ENCODE measurements at regions not wholly inside any gene's neighbourhood (a gene's known extent, or its start where the extent isn't known, plus 50 kb on each side); places are given as distances from the start of the nearest gene placed in this dataset.

GRCh38 chr7:25847336-25848070 is 304.5 kb upstream of the NFE2L3 start:
- Histone ChIP-seq H3K4me1 (peaks cover 4 to 14% (median 9%) of the 10 kb centered on the region in 10 experiments; a peak in 17 of 20 replicates), H3K9me3 (replicated peaks in 1 of 11) (no peaks in the 10 kb centered on the region), H3K4me2 (no peak overlapping the region), H3K27me3 (peaks cover 22 to 44% (median 34%) of the 10 kb centered on the region in 11 experiments), H3K27ac (no peak overlapping the region), H3K9ac (no peak overlapping the region), H3K36me3 (no peaks in the 10 kb centered on the region), H4K20me1 (peaks cover 0 to 9% (median 7%) of the 10 kb centered on the region in 11 experiments; a peak in 14 of 22 replicates), H3K4me3 (no peak overlapping the region)
- TF ChIP-seq Cebpa-rat (IDR thresholded peaks at IDR 0.05) = no peak

GRCh38 chr7:25849500-25850184 is 302.4 kb upstream of the NFE2L3 start:
- Histone ChIP-seq H3K27me3 (peaks cover 44 to 65% (median 55%) of the 10 kb centered on the region in 11 experiments), H3K4me1 (peaks cover 8 to 14% (median 13%) of the 10 kb centered on the region in 10 experiments; a peak in 16 of 20 replicates), H4K20me1 (peaks cover 0 to 29% (median 27%) of the 10 kb centered on the region in 11 experiments; a peak in 16 of 22 replicates), H3K4me2 (no peak overlapping the region), H3K9ac (no peak overlapping the region), H3K9me3 (replicated peaks in 1 of 11) (peaks cover 0 to 1% (median 0%) of the 10 kb centered on the region in 11 experiments; a peak in 2 of 22 replicates), H3K36me3 (no peaks in the 10 kb centered on the region), H3K27ac (no peak overlapping the region), H3K4me3 (no peak overlapping the region)
- no peak for TF ChIP-seq Cebpa-rat (IDR thresholded peaks at IDR 0.05)

- H3K27me3 ChIP-seq = peaks cover 49 to 71% (median 61%) of the 10 kb centered on the region in 11 experiments
- no peak overlapping the region for H3K4me2 ChIP-seq
- no peak for TF ChIP-seq Cebpa-rat (IDR thresholded peaks at IDR 0.05)
- H3K9ac ChIP-seq = no peak overlapping the region
- peaks cover 0 to 35% (median 27%) of the 10 kb centered on the region in 11 experiments; a peak in 16 of 22 replicates for H4K20me1 ChIP-seq
- peaks cover 4 to 7% (median 5%) of the 10 kb centered on the region in 11 experiments; a peak in 17 of 22 replicates for H3K9me3 ChIP-seq (replicated peaks in 1 of 11)
- no peak overlapping the region for H3K27ac ChIP-seq
- H3K4me3 ChIP-seq = no peak overlapping the region
- peaks cover 8 to 14% (median 13%) of the 10 kb centered on the region in 10 experiments; a peak in 16 of 20 replicates for H3K4me1 ChIP-seq
- H3K36me3 ChIP-seq = no peaks in the 10 kb centered on the region
Measured at GRCh38 chr7:25850216-25850615, 301.8 kb upstream of the NFE2L3 start.

- H3K4me2 ChIP-seq = no peak overlapping the region
- peaks cover 4 to 12% (median 8%) of the 10 kb centered on the region in 11 experiments; a peak in 17 of 22 replicates for H3K9me3 ChIP-seq (replicated peaks in 1 of 11)
- peaks cover 55 to 76% (median 66%) of the 10 kb centered on the region in 11 experiments for H3K27me3 ChIP-seq
- H3K4me3 ChIP-seq = no peak overlapping the region
- H3K9ac ChIP-seq = no peak overlapping the region
- H3K4me1 ChIP-seq = peaks cover 8 to 14% (median 13%) of the 10 kb centered on the region in 10 experiments; a peak in 16 of 20 replicates
- H3K36me3 ChIP-seq = no peaks in the 10 kb centered on the region
- no peak for TF ChIP-seq Cebpa-rat (IDR thresholded peaks at IDR 0.05)
- peaks cover 0 to 40% (median 27%) of the 10 kb centered on the region in 11 experiments; a peak in 16 of 22 replicates for H4K20me1 ChIP-seq
- H3K27ac ChIP-seq = no peak overlapping the region
Measured at GRCh38 chr7:25850735-25851134, 301.3 kb upstream of the NFE2L3 start.

- peak overlapping the region; percentile 55 to 96 (median 78) for H3K4me2 ChIP-seq
- peaks cover 9 to 20% (median 16%) of the 10 kb centered on the region in 11 experiments for H3K9me3 ChIP-seq (replicated peaks in 1 of 11)
- TF ChIP-seq Cebpa-rat (IDR thresholded peaks at IDR 0.05) = no peak
- H3K27me3 ChIP-seq = peaks cover 63 to 84% (median 75%) of the 10 kb centered on the region in 11 experiments
- H3K9ac ChIP-seq = peak overlapping the region in 2 of 11 experiments; percentile 46 to 47; a peak in 4 of 22 replicates
- peaks cover 0 to 48% (median 27%) of the 10 kb centered on the region in 11 experiments; a peak in 16 of 22 replicates for H4K20me1 ChIP-seq
- peaks cover 8 to 14% (median 13%) of the 10 kb centered on the region in 10 experiments; a peak in 16 of 20 replicates for H3K4me1 ChIP-seq
- H3K27ac ChIP-seq = no peak overlapping the region
- peak overlapping the region; percentile 21 to 66 (median 51); a peak in 17 of 20 replicates for H3K4me3 ChIP-seq
- no peaks in the 10 kb centered on the region for H3K36me3 ChIP-seq
Measured at GRCh38 chr7:25851332-25852210, 300.4 kb upstream of the NFE2L3 start.

GRCh38 chr7:25852211-25852938 is 299.6 kb upstream of the NFE2L3 start:
- peaks cover 71 to 90% (median 83%) of the 10 kb centered on the region in 11 experiments for H3K27me3 ChIP-seq
- peak overlapping the region; percentile 55 to 96 (median 78) for H3K4me2 ChIP-seq
- H3K9ac ChIP-seq = peak overlapping the region in 6 of 11 experiments; percentile 5 to 47 (median 32); a peak in 6 of 22 replicates
- H3K36me3 ChIP-seq = no peaks in the 10 kb centered on the region
- no peak for TF ChIP-seq Cebpa-rat (IDR thresholded peaks at IDR 0.05)
- peaks cover 8 to 14% (median 13%) of the 10 kb centered on the region in 10 experiments; a peak in 16 of 20 replicates for H3K4me1 ChIP-seq
- H3K9me3 ChIP-seq (replicated peaks in 1 of 11) = peaks cover 17 to 28% (median 24%) of the 10 kb centered on the region in 11 experiments
- peak overlapping the region; percentile 21 to 66 (median 51); a peak in 19 of 20 replicates for H3K4me3 ChIP-seq
- H3K27ac ChIP-seq = no peak overlapping the region
- peaks cover 0 to 50% (median 27%) of the 10 kb centered on the region in 11 experiments; a peak in 16 of 22 replicates for H4K20me1 ChIP-seq

- no peaks in the 10 kb centered on the region for H3K36me3 ChIP-seq
- TF ChIP-seq Cebpa-rat (IDR thresholded peaks at IDR 0.05) = no peak
- peak overlapping the region; percentile 55 to 96 (median 78) for H3K4me2 ChIP-seq
- peaks cover 8 to 14% (median 13%) of the 10 kb centered on the region in 10 experiments; a peak in 16 of 20 replicates for H3K4me1 ChIP-seq
- H4K20me1 ChIP-seq = peaks cover 0 to 53% (median 28%) of the 10 kb centered on the region in 11 experiments; a peak in 16 of 22 replicates
- H3K9me3 ChIP-seq (replicated peaks in 1 of 11) = peaks cover 22 to 34% (median 29%) of the 10 kb centered on the region in 11 experiments
- H3K9ac ChIP-seq = peak overlapping the region in 2 of 11 experiments; percentile 5 to 47; a peak in 2 of 22 replicates
- H3K27me3 ChIP-seq = peaks cover 76 to 92% (median 87%) of the 10 kb centered on the region in 11 experiments
- H3K4me3 ChIP-seq = peak overlapping the region in 9 of 10 experiments; percentile 42 to 66 (median 51); a peak in 16 of 20 replicates
- H3K27ac ChIP-seq = no peak overlapping the region
Measured at GRCh38 chr7:25852939-25853271, 299.1 kb upstream of the NFE2L3 start.

Measured in BLaER1 treated with 17β-estradiol and CSF1 and Interleukin-3, amounts not matched to agents 10 nM and 100 nM (cell line).